Hypothalamus (tissue), 51 donors: ENCODE measurements at regions not wholly inside any gene's neighbourhood (a gene's known extent, or its start where the extent isn't known, plus 50 kb on each side); places are given as distances from the start of the nearest gene placed in this dataset.

ENCODE experiments used
- DNase-seq, 51 donors: peaks; one replicate each; lab custom pipeline; 2025; lab: John Stamatoyannopoulos, UW

- no peak for DNase-seq
Measured at GRCh38 chr1:112262316-112262715, 133.7 kb upstream of the CTTNBP2NL start.

- DNase-seq, result no peak
Measured at GRCh38 chr1:112263042-112263441, 133.0 kb upstream of the CTTNBP2NL start.

GRCh38 chr1:112263453-112263852 is 132.6 kb upstream of the CTTNBP2NL start:
- no peak for DNase-seq

GRCh38 chr1:112264010-112264409 is 132.0 kb upstream of the CTTNBP2NL start:
- DNase-seq, result no peak

GRCh38 chr1:112264553-112264952 is 131.5 kb upstream of the CTTNBP2NL start:
- DNase-seq, result peak in 1 of 51 donors; percentile 19

- DNase-seq, result no peak
Measured at GRCh38 chr1:112265931-112266330, 130.1 kb upstream of the CTTNBP2NL start.

GRCh38 chr1:112267206-112267605 is 128.8 kb upstream of the CTTNBP2NL start:
- DNase-seq, result no peak

- DNase-seq, result peak in 2 of 51 donors; percentile 5 to 9
Measured at GRCh38 chr1:112267929-112268328, 128.1 kb upstream of the CTTNBP2NL start.

GRCh38 chr1:112268408-112268807 is 127.6 kb upstream of the CTTNBP2NL start:
- DNase-seq, result no peak

GRCh38 chr1:112271270-112271669 is 124.7 kb upstream of the CTTNBP2NL start:
- no peak for DNase-seq

GRCh38 chr1:112272101-112272772 is 123.8 kb upstream of the CTTNBP2NL start:
- peak in 1 of 51 donors; percentile 8 for DNase-seq

- DNase-seq, result no peak
Measured at GRCh38 chr1:112284796-112285195, 111.2 kb upstream of the CTTNBP2NL start.

GRCh38 chr1:112285316-112285715 is 110.7 kb upstream of the CTTNBP2NL start:
- DNase-seq, result no peak

- no peak for DNase-seq
Measured at GRCh38 chr1:112285746-112286145, 110.3 kb upstream of the CTTNBP2NL start.

GRCh38 chr1:112296908-112297307 is 99.1 kb upstream of the CTTNBP2NL start:
- no peak for DNase-seq

GRCh38 chr1:112297536-112297935 is 98.5 kb upstream of the CTTNBP2NL start:
- no peak for DNase-seq

- peak in 5 of 51 donors; percentile 4 to 8 (median 5) for DNase-seq
Measured at GRCh38 chr1:112298558-112298957, 97.5 kb upstream of the CTTNBP2NL start.

GRCh38 chr1:112304126-112304525 is 91.9 kb upstream of the CTTNBP2NL start:
- no peak for DNase-seq

- DNase-seq, result no peak
Measured at GRCh38 chr1:112304612-112305011, 91.4 kb upstream of the CTTNBP2NL start.

GRCh38 chr1:112307930-112308591 is 88.0 kb upstream of the CTTNBP2NL start:
- DNase-seq, result no peak

- no peak for DNase-seq
Measured at GRCh38 chr1:112308716-112309115, 87.3 kb upstream of the CTTNBP2NL start.

- no peak for DNase-seq
Measured at GRCh38 chr1:112309499-112309898, 86.5 kb upstream of the CTTNBP2NL start.
